ENCODE measurements at regions not wholly inside any gene's neighbourhood (a gene's known extent, or its start where the extent isn't known, plus 50 kb on each side); places are given as distances from the start of the nearest gene placed in this dataset.

DNA sequence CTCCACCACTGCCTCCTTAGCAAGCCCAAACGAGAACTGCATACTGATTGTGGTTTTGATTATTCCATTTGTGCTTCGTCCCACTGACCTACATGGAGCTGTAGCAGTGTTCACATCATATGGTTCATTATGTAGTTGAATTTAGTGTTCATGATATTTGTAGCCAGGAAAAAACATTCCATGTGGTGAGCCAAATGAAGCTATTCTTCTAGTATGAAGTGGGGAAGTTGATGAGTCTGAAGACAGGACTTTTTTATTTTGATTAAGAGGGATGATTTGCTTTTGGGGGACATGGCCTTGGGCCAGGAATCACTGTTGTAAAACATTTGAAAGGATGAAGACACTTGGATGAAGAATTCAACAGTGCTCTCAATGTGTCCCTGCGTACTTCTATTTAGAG is 192.9 kb upstream of the SLC27A6 start:
- no peaks in the 10 kb centered on the region for H3K4me1 ChIP-seq (ENCODE audit: low read length)
- no peaks in the 10 kb centered on the region for H3K27me3 ChIP-seq (ENCODE audit: low read length)
- H3K27ac ChIP-seq (ENCODE audit: low read length) = no peak overlapping the region
- H4K20me1 ChIP-seq (ENCODE audit: insufficient read depth, low read depth, low read length) = no peaks in the 10 kb centered on the region
- no peak overlapping the region for H3K9ac ChIP-seq (ENCODE audit: low read length)
- no peak overlapping the region for H3K4me2 ChIP-seq (ENCODE audit: low read depth, low read length, poor library complexity, severe bottlenecking)
- H3K36me3 ChIP-seq (ENCODE audit: insufficient read depth, low read length) = no peaks in the 10 kb centered on the region
- H3K4me3 ChIP-seq (ENCODE audit: low read length) = no peak overlapping the region
- H2AFZ ChIP-seq (ENCODE audit: low read length) = no peak overlapping the region
- H3K9me3 ChIP-seq (ENCODE audit: low read length) = no peaks in the 10 kb centered on the region
- no peaks in the 10 kb centered on the region for H3K79me2 ChIP-seq (ENCODE audit: low read length)
- no peak for DNase-seq
- H3K9me2 ChIP-seq (replicated peaks; ENCODE audit: insufficient read depth, low read length) = no peaks in the 10 kb centered on the region

DNA sequence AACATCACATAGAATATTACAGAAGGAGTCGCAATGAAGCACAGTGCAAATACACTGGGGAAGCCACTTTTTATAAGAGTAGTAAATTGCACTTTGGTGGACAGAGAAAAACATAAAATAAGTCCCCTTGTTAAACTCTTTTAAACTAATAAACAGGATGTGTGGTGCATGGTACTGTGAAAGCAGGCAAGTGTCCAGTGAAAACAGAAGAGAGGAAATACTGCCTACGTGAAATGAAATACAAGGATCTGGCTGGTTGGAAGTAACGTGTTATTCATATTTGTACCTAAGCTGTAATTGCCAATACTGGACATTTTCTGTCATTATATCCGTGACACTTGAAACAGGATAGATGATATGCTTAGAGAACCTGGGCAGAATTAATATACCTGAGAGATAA is 191.9 kb upstream of the SLC27A6 start:
- no peaks in the 10 kb centered on the region for H4K20me1 ChIP-seq (ENCODE audit: insufficient read depth, low read depth, low read length)
- H3K4me1 ChIP-seq (ENCODE audit: low read length) = no peaks in the 10 kb centered on the region
- DNase-seq = no peak
- no peak overlapping the region for H2AFZ ChIP-seq (ENCODE audit: low read length)
- no peak overlapping the region for H3K4me3 ChIP-seq (ENCODE audit: low read length)
- no peaks in the 10 kb centered on the region for H3K27me3 ChIP-seq (ENCODE audit: low read length)
- no peak overlapping the region for H3K4me2 ChIP-seq (ENCODE audit: low read depth, low read length, poor library complexity, severe bottlenecking)
- no peaks in the 10 kb centered on the region for H3K9me2 ChIP-seq (replicated peaks; ENCODE audit: insufficient read depth, low read length)
- no peak overlapping the region for H3K9ac ChIP-seq (ENCODE audit: low read length)
- no peaks in the 10 kb centered on the region for H3K9me3 ChIP-seq (ENCODE audit: low read length)
- H3K27ac ChIP-seq (ENCODE audit: low read length) = no peak overlapping the region
- H3K79me2 ChIP-seq (ENCODE audit: low read length) = no peaks in the 10 kb centered on the region
- no peaks in the 10 kb centered on the region for H3K36me3 ChIP-seq (ENCODE audit: insufficient read depth, low read length)

DNA sequence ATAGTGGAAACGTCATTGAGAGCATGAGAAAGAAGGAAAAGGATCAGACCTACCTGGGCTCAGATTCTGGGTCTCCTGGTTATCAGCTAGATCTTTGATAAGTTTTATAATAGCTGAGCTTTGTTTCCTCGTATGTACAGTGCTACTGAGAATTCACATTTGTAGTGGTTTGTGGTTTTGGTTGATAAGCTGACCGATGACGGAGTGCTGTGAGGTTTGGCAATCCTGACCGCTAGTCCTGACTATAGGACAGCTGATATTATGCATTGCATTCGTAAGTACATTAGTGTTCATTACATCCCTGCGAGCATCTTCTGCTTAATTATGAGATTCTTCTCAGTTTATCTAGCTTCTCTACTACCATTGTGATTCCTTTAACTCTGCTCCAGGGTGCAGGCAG is 190.7 kb upstream of the SLC27A6 start:
- no peak overlapping the region for H3K27ac ChIP-seq (ENCODE audit: low read length)
- H3K36me3 ChIP-seq (ENCODE audit: insufficient read depth, low read length) = no peaks in the 10 kb centered on the region
- no peak overlapping the region for H3K9ac ChIP-seq (ENCODE audit: low read length)
- H3K9me3 ChIP-seq (ENCODE audit: low read length) = no peaks in the 10 kb centered on the region
- no peaks in the 10 kb centered on the region for H3K4me1 ChIP-seq (ENCODE audit: low read length)
- H3K4me3 ChIP-seq (ENCODE audit: low read length) = no peak overlapping the region
- H3K79me2 ChIP-seq (ENCODE audit: low read length) = no peaks in the 10 kb centered on the region
- no peaks in the 10 kb centered on the region for H3K9me2 ChIP-seq (replicated peaks; ENCODE audit: insufficient read depth, low read length)
- no peaks in the 10 kb centered on the region for H3K27me3 ChIP-seq (ENCODE audit: low read length)
- H2AFZ ChIP-seq (ENCODE audit: low read length) = no peak overlapping the region
- H4K20me1 ChIP-seq (ENCODE audit: insufficient read depth, low read depth, low read length) = no peaks in the 10 kb centered on the region
- DNase-seq = no peak
- no peak overlapping the region for H3K4me2 ChIP-seq (ENCODE audit: low read depth, low read length, poor library complexity, severe bottlenecking)

DNA sequence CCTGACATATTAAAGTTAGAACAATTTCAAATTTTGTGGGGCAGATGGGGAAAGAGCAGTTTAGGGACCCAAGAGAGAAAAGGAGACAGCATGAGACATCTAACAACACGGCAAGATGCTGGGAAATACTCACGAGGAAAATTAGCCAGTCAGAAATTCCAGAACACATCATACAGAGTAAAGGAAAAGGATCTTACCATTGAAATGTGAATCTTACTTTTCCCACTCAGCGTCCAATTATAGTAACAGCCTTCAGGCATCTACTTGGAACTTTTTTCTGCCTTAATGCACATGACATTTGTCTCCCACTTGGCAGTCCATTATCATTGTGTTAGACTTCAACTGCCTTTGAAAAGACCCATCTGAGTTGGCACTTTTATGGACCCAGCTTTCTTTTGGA is 189.7 kb upstream of the SLC27A6 start:
- H3K27ac ChIP-seq (ENCODE audit: low read length) = no peak overlapping the region
- H3K9me2 ChIP-seq (replicated peaks; ENCODE audit: insufficient read depth, low read length) = no peaks in the 10 kb centered on the region
- no peaks in the 10 kb centered on the region for H3K27me3 ChIP-seq (ENCODE audit: low read length)
- H3K9me3 ChIP-seq (ENCODE audit: low read length) = no peaks in the 10 kb centered on the region
- no peaks in the 10 kb centered on the region for H3K36me3 ChIP-seq (ENCODE audit: insufficient read depth, low read length)
- H3K4me3 ChIP-seq (ENCODE audit: low read length) = no peak overlapping the region
- H4K20me1 ChIP-seq (ENCODE audit: insufficient read depth, low read depth, low read length) = no peaks in the 10 kb centered on the region
- no peak overlapping the region for H2AFZ ChIP-seq (ENCODE audit: low read length)
- no peak overlapping the region for H3K9ac ChIP-seq (ENCODE audit: low read length)
- H3K4me2 ChIP-seq (ENCODE audit: low read depth, low read length, poor library complexity, severe bottlenecking) = no peak overlapping the region
- no peaks in the 10 kb centered on the region for H3K79me2 ChIP-seq (ENCODE audit: low read length)
- no peaks in the 10 kb centered on the region for H3K4me1 ChIP-seq (ENCODE audit: low read length)
- no peak for DNase-seq

- Histone ChIP-seq H4K20me1 (ENCODE audit: insufficient read depth, low read depth, low read length) (no peaks in the 10 kb centered on the region), H2AFZ (ENCODE audit: low read length) (no peak overlapping the region), H3K4me1 (ENCODE audit: low read length) (no peaks in the 10 kb centered on the region), H3K79me2 (ENCODE audit: low read length) (no peaks in the 10 kb centered on the region), H3K9ac (ENCODE audit: low read length) (no peak overlapping the region), H3K4me2 (ENCODE audit: low read depth, low read length, poor library complexity, severe bottlenecking) (no peak overlapping the region), H3K9me2 (replicated peaks; ENCODE audit: insufficient read depth, low read length) (no peaks in the 10 kb centered on the region), H3K4me3 (ENCODE audit: low read length) (no peak overlapping the region), H3K9me3 (ENCODE audit: low read length) (no peaks in the 10 kb centered on the region), H3K36me3 (ENCODE audit: insufficient read depth, low read length) (no peaks in the 10 kb centered on the region), H3K27ac (ENCODE audit: low read length) (no peak overlapping the region), H3K27me3 (ENCODE audit: low read length) (no peaks in the 10 kb centered on the region)
- no peak for DNase-seq
Observed at GRCh38 chr5:128777052-128777451, 188.2 kb upstream of the SLC27A6 start.

DNA sequence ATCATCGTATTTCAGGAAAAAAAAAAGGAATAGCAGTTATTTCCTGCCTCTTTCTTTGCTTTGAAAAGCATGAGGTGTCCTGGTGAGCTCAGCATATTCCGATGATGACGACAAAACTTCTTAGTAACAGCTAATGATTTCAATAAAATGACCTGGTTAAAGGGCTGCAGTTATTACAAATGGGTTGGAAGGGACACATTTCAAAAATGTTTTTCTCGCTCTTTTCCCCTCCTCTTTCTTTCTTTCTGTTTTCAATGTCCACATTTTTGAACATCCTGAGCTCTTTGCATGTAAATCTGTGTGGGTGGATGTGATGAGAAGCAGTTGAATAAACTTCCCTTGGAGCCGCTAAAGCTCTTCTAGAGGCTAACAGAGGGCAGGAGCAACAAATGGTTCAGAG is 186.8 kb upstream of the SLC27A6 start:
- Histone ChIP-seq H3K36me3 (ENCODE audit: insufficient read depth, low read length) (no peaks in the 10 kb centered on the region), H3K9me3 (ENCODE audit: low read length) (no peaks in the 10 kb centered on the region), H3K27ac (ENCODE audit: low read length) (no peak overlapping the region), H3K4me2 (ENCODE audit: low read depth, low read length, poor library complexity, severe bottlenecking) (no peak overlapping the region), H3K79me2 (ENCODE audit: low read length) (no peaks in the 10 kb centered on the region), H3K9ac (ENCODE audit: low read length) (no peak overlapping the region), H2AFZ (ENCODE audit: low read length) (no peak overlapping the region), H3K9me2 (replicated peaks; ENCODE audit: insufficient read depth, low read length) (no peaks in the 10 kb centered on the region), H3K4me1 (ENCODE audit: low read length) (no peaks in the 10 kb centered on the region), H3K27me3 (ENCODE audit: low read length) (no peaks in the 10 kb centered on the region), H3K4me3 (ENCODE audit: low read length) (no peak overlapping the region), H4K20me1 (ENCODE audit: insufficient read depth, low read depth, low read length) (no peaks in the 10 kb centered on the region)
- DNase-seq = no peak

DNA sequence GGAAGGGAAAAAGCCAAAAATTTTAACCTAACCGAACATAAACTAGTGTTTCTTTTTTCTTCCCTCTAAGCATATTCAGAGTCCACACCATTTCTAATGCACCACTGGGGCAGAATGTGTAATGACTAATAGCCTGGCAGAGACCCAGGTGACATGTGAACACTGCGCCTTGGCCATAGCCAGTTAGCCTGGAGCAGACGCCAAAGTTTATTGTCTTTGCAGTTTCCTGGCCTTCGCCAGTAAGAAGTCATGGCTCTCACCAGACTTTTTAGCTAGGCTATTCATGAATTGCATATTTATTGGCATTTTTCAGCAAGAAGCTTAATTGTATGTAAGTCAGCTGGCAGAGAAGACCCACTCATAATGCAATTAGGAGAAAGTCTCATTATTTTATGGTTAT is 182.8 kb upstream of the SLC27A6 start:
- Histone ChIP-seq H3K4me3 (ENCODE audit: low read length) (no peak overlapping the region), H3K9me3 (ENCODE audit: low read length) (no peaks in the 10 kb centered on the region), H2AFZ (ENCODE audit: low read length) (no peak overlapping the region), H3K9me2 (replicated peaks; ENCODE audit: insufficient read depth, low read length) (no peaks in the 10 kb centered on the region; the same call in 1 of the 2 replicates), H3K27me3 (ENCODE audit: low read length) (no peaks in the 10 kb centered on the region), H3K36me3 (ENCODE audit: insufficient read depth, low read length) (no peaks in the 10 kb centered on the region), H3K4me1 (ENCODE audit: low read length) (no peaks in the 10 kb centered on the region), H3K79me2 (ENCODE audit: low read length) (no peaks in the 10 kb centered on the region), H3K9ac (ENCODE audit: low read length) (no peak overlapping the region), H4K20me1 (ENCODE audit: insufficient read depth, low read depth, low read length) (no peaks in the 10 kb centered on the region), H3K27ac (ENCODE audit: low read length) (no peak overlapping the region), H3K4me2 (ENCODE audit: low read depth, low read length, poor library complexity, severe bottlenecking) (no peak overlapping the region)
- no peak for DNase-seq

GRCh38 chr5:128784726-128785125 is 180.6 kb upstream of the SLC27A6 start:
- Histone ChIP-seq H3K4me3 (ENCODE audit: low read length) (no peak overlapping the region), H3K4me2 (ENCODE audit: low read depth, low read length, poor library complexity, severe bottlenecking) (no peak overlapping the region), H4K20me1 (ENCODE audit: insufficient read depth, low read depth, low read length) (no peaks in the 10 kb centered on the region), H3K27ac (ENCODE audit: low read length) (no peak overlapping the region), H2AFZ (ENCODE audit: low read length) (no peak overlapping the region), H3K9me3 (ENCODE audit: low read length) (no peaks in the 10 kb centered on the region), H3K4me1 (ENCODE audit: low read length) (no peaks in the 10 kb centered on the region), H3K36me3 (ENCODE audit: insufficient read depth, low read length) (no peaks in the 10 kb centered on the region), H3K9me2 (replicated peaks; ENCODE audit: insufficient read depth, low read length) (no peaks in the 10 kb centered on the region; the same call in 1 of the 2 replicates), H3K79me2 (ENCODE audit: low read length) (no peaks in the 10 kb centered on the region), H3K27me3 (ENCODE audit: low read length) (no peaks in the 10 kb centered on the region), H3K9ac (ENCODE audit: low read length) (no peak overlapping the region)
- DNase-seq = no peak

GRCh38 chr5:128791312-128791711 is 174.0 kb upstream of the SLC27A6 start:
- no peaks in the 10 kb centered on the region for H3K27me3 ChIP-seq (ENCODE audit: low read length)
- H3K36me3 ChIP-seq (ENCODE audit: insufficient read depth, low read length) = no peaks in the 10 kb centered on the region
- H2AFZ ChIP-seq (ENCODE audit: low read length) = no peak overlapping the region
- no peak overlapping the region for H3K4me3 ChIP-seq (ENCODE audit: low read length)
- no peak overlapping the region for H3K9ac ChIP-seq (ENCODE audit: low read length)
- H4K20me1 ChIP-seq (ENCODE audit: insufficient read depth, low read depth, low read length) = no peaks in the 10 kb centered on the region
- DNase-seq = no peak
- H3K9me2 ChIP-seq (replicated peaks; ENCODE audit: insufficient read depth, low read length) = no peaks in the 10 kb centered on the region
- H3K4me2 ChIP-seq (ENCODE audit: low read depth, low read length, poor library complexity, severe bottlenecking) = no peak overlapping the region
- no peaks in the 10 kb centered on the region for H3K79me2 ChIP-seq (ENCODE audit: low read length)
- no peak overlapping the region for H3K27ac ChIP-seq (ENCODE audit: low read length)
- H3K4me1 ChIP-seq (ENCODE audit: low read length) = no peaks in the 10 kb centered on the region
- H3K9me3 ChIP-seq (ENCODE audit: low read length) = no peaks in the 10 kb centered on the region
